ENCODE measurements at regions not wholly inside any gene's neighbourhood (a gene's known extent, or its start where the extent isn't known, plus 50 kb on each side); places are given as distances from the start of the nearest gene placed in this dataset.

DNA sequence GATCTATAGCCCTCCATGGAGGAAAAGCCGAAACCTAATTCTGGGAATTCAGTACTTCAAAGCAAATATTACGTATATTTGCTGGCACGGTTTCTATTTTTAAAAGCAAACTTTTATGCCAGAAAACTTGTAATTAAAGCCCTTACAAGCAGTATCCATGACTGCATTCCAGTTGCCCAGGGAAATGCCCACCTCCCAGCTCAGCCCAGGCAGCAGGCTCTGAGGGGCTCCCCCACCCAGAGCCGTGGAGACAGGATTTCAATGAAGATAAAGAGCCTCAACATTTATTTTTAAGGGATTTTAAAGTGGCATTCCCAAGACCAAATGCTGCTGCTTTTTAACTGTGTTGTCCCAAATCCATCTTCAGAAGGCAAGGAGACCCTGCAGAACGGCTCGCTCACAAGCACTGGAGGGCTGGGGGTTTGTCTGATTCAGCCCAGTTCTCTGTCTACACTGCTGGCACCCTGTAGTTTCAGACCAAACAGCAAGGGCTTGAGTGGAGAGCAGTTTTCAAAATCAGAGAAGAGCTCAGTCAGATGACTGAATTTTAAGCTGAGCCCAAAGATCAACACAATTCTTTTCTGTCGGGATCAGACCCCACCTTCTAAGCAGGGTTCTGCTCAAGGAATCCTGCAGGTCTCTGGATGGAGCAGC is 105.1 kb downstream of the KCNF1 start:
- DNase-seq (ENCODE audit: low read depth), result no peak

GRCh38 chr2:11017921-11018320 is 106.2 kb downstream of the KCNF1 start:
- no peak for DNase-seq (ENCODE audit: low read depth)

- no peak for DNase-seq (ENCODE audit: low read depth)
Measured at GRCh38 chr2:11018651-11019185, 107.0 kb downstream of the KCNF1 start.

DNA sequence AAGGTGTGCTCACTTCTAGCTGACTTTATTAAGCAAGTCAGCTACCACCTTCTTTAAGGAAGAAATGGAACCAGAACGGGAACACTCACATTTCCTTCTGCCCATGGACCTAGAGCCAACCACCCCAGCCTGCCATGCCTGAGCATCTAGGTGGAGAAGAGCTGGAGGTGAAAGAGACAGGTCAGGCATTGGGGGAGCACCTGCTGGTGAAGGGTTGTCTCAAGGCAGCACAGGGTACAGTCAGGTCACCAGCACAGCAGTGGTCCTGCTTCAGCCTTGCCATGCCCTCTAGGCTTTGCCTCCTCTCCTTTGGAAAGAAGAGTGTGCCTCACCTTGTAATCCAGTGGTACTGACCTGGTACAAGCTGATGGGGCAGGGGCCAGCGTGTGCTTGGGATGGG is 107.9 kb downstream of the KCNF1 start:
- no peak for DNase-seq (ENCODE audit: low read depth)

DNA sequence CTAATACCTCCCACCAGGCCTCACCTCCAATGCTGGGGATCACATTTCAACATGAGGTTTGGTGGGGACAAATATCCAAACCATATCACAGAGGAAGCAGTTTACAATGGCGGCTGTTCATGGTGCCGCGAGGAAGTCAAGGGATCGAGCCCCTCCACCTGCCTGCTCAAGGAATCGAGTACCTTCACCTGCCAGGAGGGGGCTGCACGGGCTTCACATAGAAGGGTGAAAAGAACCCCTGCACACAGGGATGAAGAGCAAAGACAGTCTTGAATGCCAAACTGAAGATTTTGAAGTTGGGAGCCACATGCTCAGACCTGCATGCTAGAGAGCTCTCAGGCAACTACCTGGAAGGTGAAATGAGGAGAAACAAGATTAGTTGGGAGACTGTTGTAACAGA is 110.3 kb downstream of the KCNF1 start:
- DNase-seq (ENCODE audit: low read depth), result no peak

DNA sequence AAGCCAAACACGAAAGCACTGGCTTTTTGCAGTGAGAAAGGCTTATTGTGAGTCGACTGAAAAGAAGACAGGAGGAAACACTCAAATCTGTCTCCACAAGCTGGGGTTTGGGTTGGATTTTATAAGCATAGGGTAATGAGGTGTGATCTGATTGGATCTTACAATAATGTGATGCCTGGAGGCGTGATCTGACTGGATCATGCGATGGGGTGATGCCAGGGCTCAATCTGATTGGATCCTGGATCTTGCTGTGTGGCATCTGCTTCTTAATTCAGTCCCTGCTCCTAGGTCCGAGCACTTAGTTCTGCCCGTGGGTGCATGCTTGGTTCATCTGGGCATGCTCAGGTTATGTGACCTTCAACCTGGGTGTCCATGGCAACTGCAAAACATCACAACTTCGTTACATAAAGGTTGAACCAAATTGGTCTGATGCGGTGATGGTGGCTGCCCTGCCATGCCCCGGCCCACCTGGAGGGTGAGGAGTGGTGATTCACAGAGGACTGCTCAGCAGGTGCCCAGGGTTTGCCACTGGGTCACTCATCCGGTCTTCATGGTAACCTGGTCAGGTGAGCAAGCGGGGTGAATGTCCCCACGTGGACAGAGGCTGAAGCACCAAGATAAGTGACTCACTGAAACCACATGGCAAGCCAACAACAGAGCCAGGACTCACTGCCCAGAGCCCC is 111.0 kb downstream of the KCNF1 start:
- DNase-seq (ENCODE audit: low read depth), result peak; percentile 2

DNA sequence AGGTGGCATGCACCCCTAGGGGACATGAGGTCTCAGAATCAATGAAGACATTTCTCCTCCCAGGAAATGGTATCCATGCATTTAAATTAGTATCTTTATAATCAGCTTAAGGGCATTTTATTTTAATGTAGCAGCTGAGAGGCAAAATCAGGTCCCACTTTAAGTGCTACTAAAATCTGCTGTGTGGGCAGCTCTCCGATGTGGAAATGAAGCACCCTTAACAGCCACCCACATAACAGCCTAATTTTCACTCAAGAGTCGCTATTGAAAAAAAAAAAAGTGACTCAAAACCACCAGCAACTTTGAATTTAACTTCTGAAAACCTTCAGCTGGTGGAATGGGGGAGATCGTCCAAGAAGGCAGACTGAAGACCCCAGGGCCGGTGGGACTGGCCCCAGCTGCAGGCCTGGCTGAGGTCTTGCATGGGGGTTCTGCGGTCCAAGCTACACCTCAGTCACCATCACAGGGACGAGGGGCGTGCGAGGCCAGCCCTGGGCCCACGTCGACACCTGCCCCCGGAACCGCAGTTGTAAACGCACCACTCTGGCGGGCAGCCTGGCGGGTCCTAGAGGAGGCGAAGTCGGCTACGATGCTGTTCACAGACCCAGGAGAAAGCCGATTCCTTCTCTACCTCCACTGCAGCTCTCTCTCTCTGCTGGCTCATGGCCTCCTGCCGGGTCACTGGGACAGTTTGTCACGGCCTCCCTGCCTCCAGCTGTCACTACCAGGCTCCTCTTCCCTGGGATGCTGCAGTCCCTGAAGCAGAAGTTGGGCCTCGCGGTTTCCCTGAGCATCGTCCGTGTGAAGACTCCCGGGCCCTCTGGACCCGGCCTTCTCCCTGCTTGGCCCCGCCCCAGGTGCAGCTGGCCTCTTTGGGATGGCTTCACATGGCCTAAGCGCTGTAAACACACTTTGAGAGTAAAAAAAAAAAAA is 111.9 kb downstream of the KCNF1 start:
- DNase-seq (ENCODE audit: low read depth), result no peak

DNA sequence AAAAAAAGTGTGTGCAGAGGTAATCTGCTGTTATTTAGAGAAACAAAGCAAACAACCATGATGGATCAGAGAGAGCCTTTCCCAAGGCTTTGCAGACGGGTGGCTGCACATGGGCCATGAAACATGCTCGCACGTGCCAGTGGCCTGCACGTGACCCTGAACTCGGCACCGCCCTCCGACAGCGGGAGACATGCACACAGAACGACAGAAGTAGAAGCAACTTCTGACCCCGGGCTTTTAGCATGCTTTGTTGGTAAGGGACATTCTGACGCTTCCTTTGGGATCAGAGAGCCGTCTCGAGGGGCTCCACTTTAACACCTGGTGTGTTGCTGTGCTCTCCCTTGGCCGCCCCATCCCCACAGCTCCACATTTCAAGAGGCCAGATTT is 112.5 kb downstream of the KCNF1 start:
- DNase-seq (ENCODE audit: low read depth), result no peak

GRCh38 chr2:11024687-11025086 is 113.0 kb downstream of the KCNF1 start:
- no peak for DNase-seq (ENCODE audit: low read depth)

DNA sequence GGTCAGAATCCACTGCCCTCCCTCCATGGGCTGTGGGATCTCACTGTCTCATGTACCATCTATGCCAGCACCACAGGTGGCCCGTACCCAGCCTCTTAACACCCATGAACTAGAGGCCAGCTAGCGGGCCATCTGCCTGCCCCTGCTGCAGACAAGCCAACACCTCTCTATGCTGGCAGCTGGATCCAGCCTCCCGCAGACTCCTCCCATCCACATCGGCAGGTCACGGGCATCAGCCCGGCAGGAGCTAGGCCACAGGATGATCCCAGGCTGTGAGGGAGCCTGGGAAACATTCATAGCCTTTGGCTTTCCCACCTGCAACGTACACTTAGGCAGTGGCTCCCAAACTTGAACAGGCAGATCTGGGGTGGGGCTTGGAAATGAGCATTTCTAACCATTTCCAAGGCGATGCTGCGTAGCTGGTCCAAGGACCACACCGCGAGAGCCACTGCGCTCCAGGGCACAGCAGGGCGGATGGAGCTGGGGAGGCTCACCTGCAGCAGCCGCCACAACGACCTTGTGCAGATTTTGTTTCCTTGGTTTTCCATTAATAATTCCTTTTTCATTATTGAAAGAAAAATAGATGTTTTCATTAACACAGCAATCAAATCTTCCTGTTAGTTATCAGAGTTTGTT is 114.7 kb downstream of the KCNF1 start:
- DNase-seq (ENCODE audit: low read depth), result no peak

- DNase-seq (ENCODE audit: low read depth), result no peak
Measured at GRCh38 chr2:11027195-11027594, 115.5 kb downstream of the KCNF1 start.

DNA sequence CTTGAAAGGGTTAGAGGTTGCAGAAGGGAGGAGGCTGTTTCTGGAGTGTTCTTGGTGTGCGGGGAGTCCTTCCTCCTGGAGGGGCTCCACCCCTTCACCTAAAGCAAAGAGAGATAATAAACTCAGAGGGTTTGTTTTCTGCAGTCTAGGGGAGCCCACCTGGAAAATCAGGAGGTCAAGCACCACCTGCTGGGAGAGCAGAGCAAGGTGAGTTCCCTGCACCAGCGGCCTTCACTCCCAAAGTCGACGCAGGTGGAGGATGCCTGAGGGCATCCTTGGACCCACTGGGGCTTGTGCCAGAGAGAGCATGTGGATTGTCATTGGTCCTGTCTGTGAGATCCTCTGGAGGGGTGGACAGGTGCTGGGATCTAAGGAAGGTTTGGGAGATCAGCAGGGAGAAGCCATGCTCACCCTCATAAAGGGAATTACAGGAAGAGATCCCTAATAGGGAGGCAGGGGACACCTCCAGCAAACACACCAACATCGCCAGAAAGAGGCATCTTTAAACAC is 116.7 kb downstream of the KCNF1 start:
- no peak for DNase-seq (ENCODE audit: low read depth)

DNA sequence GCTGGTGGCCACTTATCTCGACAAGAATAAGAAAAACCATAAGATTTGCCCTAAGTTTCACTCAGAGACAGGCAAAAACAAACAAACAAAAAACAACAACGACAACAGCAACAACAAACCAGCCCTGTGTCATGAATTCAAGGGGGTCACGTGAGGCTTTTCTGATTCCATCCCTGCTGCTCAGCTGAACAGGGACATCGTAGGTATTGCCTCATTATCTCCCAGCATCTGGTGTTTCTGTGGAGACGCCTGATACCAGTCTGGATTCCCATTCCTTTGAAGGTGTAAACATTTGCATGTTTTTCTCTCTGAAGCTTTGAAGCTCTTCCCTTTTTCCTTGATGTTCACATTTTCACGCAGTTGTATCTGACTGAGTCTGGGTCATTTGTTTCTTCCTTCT is 117.4 kb downstream of the KCNF1 start:
- no peak for DNase-seq (ENCODE audit: low read depth)

GRCh38 chr2:11030036-11030435 is 118.3 kb downstream of the KCNF1 start:
- DNase-seq (ENCODE audit: low read depth), result no peak

- peak; percentile 15 for DNase-seq (ENCODE audit: low read depth)
Measured at GRCh38 chr2:11030909-11031308, 119.2 kb downstream of the KCNF1 start.

- DNase-seq (ENCODE audit: low read depth), result no peak
Measured at GRCh38 chr2:11031876-11032275, 120.1 kb downstream of the KCNF1 start.

- DNase-seq (ENCODE audit: low read depth), result no peak
Measured at GRCh38 chr2:11032396-11032795, 120.7 kb downstream of the KCNF1 start.

DNA sequence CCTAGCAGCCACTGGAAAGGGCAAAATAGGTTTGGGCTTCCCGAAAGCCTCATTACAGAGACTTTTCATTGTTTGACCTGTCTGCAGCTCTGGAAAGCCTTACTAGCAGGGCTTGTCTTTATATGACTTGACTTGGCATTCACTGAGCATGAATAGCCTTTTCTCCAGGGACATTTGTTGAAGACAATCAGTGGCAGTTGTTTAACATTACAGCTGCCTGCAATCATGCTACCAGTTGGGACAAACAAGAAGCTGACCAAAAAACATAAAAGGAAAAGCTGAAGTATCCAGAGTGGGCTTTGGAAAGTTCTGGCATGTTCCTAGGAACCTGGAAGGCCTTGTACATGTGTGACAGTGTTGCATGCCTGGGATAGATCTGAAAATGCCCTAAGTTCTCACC is 121.4 kb downstream of the KCNF1 start:
- DNase-seq (ENCODE audit: low read depth), result no peak

GRCh38 chr2:11038641-11039040 is 116.6 kb upstream of the SLC66A3 start:
- DNase-seq (ENCODE audit: low read depth), result no peak

DNA sequence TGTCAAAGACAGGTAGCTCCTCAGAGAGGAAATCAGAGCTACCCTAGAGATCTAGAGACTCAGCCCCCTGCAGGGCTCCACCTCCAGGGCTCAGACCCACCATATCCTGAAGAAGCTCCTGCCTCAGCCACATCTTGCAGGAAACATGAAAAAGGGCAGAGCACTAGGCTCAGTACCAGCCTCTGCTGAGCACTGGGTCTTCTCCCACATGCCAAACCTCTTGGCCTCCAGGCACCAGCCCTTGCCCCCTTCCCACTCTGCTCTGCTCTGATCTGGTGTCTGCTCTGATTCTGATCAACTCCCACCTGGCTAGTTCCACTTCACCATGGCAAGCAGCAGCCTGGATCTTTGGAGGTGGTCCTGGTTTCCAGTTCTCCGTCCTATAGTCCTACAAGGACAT is 114.3 kb upstream of the SLC66A3 start:
- no peak for DNase-seq (ENCODE audit: low read depth)

DNA sequence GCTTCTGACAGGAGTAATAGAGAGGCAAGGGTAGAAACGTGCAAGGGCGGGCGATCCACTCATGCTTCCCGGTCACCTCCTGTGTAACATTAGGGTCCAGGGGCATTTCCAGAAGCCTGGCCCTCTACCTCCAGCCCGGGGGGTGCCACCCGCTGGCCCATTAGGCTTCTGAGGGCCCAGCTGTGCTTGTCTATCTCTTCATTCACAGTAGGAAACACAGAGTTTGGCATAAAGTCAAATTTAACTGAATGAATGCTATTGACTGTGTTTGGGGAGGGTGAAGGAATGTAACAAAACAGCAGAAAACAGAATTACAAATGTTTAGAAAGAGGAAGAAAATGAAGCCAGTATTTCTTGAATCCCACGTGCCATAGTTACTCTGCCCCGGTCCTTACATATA is 112.4 kb upstream of the SLC66A3 start:
- DNase-seq (ENCODE audit: low read depth), result no peak

GRCh38 chr2:11043245-11043644 is 112.0 kb upstream of the SLC66A3 start:
- DNase-seq (ENCODE audit: low read depth), result no peak

Data from renal cortical epithelial cell (primary cell).